ENCODE measurements at regions not wholly inside any gene's neighbourhood (a gene's known extent, or its start where the extent isn't known, plus 50 kb on each side); places are given as distances from the start of the nearest gene placed in this dataset.

GRCh38 chr14:104248203-104249055 lies 110.0 kb downstream of the KIF26A start:
- no peaks in the 10 kb centered on the region for H3K36me3 ChIP-seq
- no peak overlapping the region for H3K27ac ChIP-seq
- intact Hi-C loops (cut with DNase I): no loop called here
- H3K4me3 ChIP-seq: no peak overlapping the region
- TF ChIP-seq CTCF (IDR thresholded peaks at IDR 0.05): no peak
- H3K27me3 ChIP-seq: no peaks in the 10 kb centered on the region
- H3K9ac ChIP-seq (ENCODE audit: low read depth in 2 of 2, low read length in 2 of 2): no peak overlapping the region
- H3K9me3 ChIP-seq: no peaks in the 10 kb centered on the region
- H3K4me1 ChIP-seq: no peaks in the 10 kb centered on the region
- DNase-seq: no peak

- no peak overlapping the region for H3K27ac ChIP-seq
- intact Hi-C loops (cut with DNase I): no loop called here
- no peaks in the 10 kb centered on the region for H3K27me3 ChIP-seq
- TF ChIP-seq CTCF (IDR thresholded peaks at IDR 0.05): no peak
- H3K4me3 ChIP-seq: no peak overlapping the region
- no peak overlapping the region for H3K9ac ChIP-seq (ENCODE audit: low read depth in 2 of 2, low read length in 2 of 2)
- H3K36me3 ChIP-seq: no peaks in the 10 kb centered on the region
- no peaks in the 10 kb centered on the region for H3K4me1 ChIP-seq
- no peaks in the 10 kb centered on the region for H3K9me3 ChIP-seq
- no peak for DNase-seq
These were observed 110.7 kb downstream of the KIF26A start for GRCh38 chr14:104249089-104249488.

GRCh38 chr14:104249706-104250105 lies 111.3 kb downstream of the KIF26A start:
- H3K27me3 ChIP-seq: no peaks in the 10 kb centered on the region
- no peak for DNase-seq
- no peaks in the 10 kb centered on the region for H3K36me3 ChIP-seq
- H3K4me1 ChIP-seq: no peaks in the 10 kb centered on the region
- no peaks in the 10 kb centered on the region for H3K9me3 ChIP-seq
- no peak overlapping the region for H3K4me3 ChIP-seq
- intact Hi-C loops (cut with DNase I): no loop called here
- no peak overlapping the region for H3K27ac ChIP-seq
- no peak for TF ChIP-seq CTCF (IDR thresholded peaks at IDR 0.05)
- H3K9ac ChIP-seq (ENCODE audit: low read depth in 2 of 2, low read length in 2 of 2): no peak overlapping the region

GRCh38 chr14:104250175-104250574 lies 111.8 kb downstream of the KIF26A start:
- Histone ChIP-seq H3K36me3 (no peaks in the 10 kb centered on the region), H3K27me3 (no peaks in the 10 kb centered on the region), H3K9me3 (no peaks in the 10 kb centered on the region), H3K27ac (no peak overlapping the region), H3K4me3 (no peak overlapping the region), H3K9ac (ENCODE audit: low read depth in 2 of 2, low read length in 2 of 2) (no peak overlapping the region), H3K4me1 (no peaks in the 10 kb centered on the region)
- intact Hi-C loops (cut with DNase I): no loop called here
- DNase-seq: no peak
- TF ChIP-seq CTCF (IDR thresholded peaks at IDR 0.05): no peak

- Histone ChIP-seq H3K4me3 (no peak overlapping the region), H3K9me3 (no peaks in the 10 kb centered on the region), H3K4me1 (no peaks in the 10 kb centered on the region), H3K9ac (ENCODE audit: low read depth in 2 of 2, low read length in 2 of 2) (no peak overlapping the region), H3K27me3 (no peaks in the 10 kb centered on the region), H3K27ac (no peak overlapping the region), H3K36me3 (no peaks in the 10 kb centered on the region)
- no peak for TF ChIP-seq CTCF (IDR thresholded peaks at IDR 0.05)
- no peak for DNase-seq
- intact Hi-C loops (cut with DNase I): no loop called here
These were observed 114.1 kb downstream of the KIF26A start for GRCh38 chr14:104252256-104253215.
